GM21576 (cell line): ENCODE measurements at regions not wholly inside any gene's neighbourhood (a gene's known extent, or its start where the extent isn't known, plus 50 kb on each side); places are given as distances from the start of the nearest gene placed in this dataset.
"Not testable (repeated sequence)": the region's sequence is repeated elsewhere in the genome, so short reads cannot be mapped to it uniquely, and the experiment has no call there.

ENCODE experiments used
- ATAC-seq: cut with Tn5 transposase; IDR thresholded peaks from one replicate; pipeline ENCODE4 v1.9.1; 2021; ENCODE audit warnings: mild to moderate bottlenecking, moderate library complexity; ENCODE audit not compliant: unreplicated experiment

DNA sequence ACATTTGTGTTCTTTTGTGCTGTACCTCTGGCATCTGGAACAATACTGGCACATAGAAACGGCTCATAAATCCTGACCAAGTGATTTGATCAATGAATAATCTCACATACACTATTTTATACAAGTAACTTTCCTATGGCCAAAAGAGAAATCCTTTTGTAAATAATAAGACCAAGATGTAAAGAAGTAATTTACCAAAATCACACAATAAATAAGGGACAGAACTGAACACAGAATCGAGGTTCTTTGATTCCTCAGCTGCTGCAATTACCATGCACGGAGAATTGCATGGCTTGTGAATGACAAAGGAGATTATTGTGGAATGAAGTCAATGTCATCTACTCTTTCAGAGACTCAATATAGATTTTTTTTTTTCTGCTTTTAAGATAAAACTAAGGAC lies 576.8 kb upstream of the SMIM31 start:
- ATAC-seq = no peak

DNA sequence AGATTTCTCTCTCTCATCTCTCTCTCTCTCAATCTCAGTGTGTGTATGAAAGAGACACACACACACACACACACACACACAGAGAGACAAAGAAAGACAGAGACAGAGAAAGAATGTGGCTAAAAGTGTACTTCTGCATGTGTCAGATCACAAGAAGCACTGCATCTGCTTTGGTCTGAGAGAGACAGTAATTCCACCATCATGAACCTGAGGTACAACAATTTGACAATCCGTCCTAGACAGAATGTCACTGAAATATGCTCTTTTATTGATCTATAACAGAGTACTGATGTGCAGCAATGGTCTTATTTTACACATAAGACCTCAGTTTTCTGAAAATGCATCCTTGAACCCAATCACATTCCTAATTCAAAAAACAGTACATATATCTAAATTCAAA lies 576.2 kb upstream of the SMIM31 start:
- ATAC-seq = no peak

DNA sequence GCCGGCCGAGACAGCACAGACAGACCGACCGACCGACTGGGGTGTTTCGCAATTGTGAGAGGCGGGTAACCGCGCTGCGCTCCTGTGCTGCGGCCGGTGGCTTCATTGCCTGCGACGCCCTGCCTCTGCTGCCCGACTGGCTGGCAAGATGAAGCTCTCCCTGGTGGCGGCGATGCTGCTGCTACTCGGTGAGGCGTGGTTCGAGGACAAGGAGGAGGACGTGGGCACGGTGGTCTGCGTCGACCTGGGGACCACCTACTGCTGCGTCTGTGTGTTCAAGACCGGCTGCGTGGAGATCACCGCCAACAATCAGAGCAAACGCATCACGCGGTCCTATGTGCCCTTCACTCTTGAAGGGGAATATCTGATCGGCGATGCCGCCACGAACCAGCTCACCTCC lies 565.7 kb upstream of the SMIM31 start:
- no peak for ATAC-seq

DNA sequence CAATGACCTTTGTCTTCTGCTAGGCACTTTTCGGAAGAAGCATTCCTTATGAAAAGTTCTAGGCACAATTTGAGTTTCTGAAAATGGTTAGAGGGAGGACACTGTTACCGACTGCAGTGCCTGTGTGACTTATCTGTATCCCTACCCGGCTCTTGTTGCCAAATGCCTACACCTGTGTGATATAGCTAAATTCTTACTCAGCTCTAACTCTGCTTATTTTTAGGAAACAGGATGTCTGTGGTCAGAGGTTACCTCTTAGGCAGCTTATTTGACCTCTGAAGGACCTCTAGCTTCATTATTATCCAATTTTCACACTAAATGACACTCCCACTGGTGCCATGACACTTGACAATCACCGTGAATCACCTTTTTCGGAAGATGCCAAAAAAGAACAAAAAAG lies 561.1 kb upstream of the SMIM31 start:
- ATAC-seq = no peak

DNA sequence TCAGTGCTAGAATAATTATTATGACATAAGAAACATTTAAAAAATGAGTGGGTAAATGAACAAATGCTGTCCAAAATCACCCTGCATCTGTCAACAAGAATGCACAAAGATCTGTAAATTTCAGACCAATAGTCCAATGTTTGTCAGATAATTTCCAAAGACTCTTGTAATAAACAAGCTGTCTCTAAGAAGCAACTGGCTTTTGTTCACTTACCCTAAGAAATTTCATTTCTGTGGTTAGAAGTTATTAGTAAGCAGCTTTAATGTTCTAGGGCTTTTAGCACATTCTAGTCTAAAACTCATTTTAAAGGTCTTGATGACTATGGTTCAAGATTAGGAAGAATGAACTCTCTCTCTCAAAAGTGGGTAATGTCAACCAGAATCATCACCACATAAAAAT lies 560.3 kb upstream of the SMIM31 start:
- ATAC-seq = no peak

DNA sequence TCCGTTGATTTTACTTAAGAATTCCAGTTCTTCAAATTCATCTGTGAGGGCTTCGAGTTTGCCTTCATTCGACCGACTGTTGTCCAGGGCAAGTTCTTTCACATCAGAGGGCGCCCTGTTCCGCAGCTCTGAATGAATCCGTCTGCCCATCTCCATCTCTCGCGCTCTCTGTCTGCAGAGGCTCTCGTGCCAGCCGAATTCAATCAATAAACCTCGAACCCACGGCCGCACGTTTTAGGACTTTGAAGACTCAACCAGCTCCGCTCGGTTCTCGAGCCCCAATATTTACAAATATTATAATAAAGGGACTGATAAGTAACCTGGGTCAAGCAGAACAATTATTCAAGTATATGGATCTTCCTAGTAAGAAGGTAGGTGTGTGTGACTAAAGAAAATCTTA lies 556.4 kb upstream of the SMIM31 start:
- no peak for ATAC-seq

DNA sequence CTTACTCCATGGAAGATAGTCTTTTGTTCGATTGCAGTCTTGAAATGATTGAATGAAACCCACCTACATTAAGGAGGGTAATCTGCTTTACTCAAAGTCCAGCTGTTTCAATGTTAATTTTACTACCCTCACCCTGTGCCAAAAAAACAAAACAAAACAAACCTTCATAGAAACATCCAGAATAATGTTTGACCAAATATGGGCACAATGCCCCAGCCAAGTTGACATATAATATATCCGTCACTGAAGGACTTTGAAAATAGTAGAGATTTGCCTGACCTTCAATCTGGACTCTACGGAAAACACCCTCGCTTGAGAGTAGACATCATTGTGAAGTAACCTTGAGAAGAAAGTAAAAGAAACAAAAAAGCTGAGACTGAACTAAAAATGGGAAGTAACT lies 550.5 kb upstream of the SMIM31 start:
- no peak for ATAC-seq

DNA sequence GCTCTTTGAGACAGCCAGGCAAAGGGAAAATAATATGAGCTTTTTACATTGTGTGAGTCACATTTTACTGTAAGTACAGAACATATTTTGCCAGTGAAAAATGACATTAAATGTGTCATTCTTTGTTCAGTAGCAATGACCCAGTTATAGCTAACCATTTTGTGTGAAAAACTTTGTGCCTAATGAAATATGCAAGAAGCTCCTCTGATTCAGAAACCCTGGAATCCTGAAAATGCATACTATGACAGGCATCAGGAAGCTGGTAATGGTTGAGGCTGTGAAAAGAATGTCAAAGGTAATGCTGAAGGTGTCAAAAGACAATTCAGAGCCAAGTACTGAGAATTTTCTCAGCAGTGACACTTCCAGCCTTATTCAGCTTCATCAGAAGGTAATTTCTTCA lies 549.5 kb upstream of the SMIM31 start:
- ATAC-seq = no peak

DNA sequence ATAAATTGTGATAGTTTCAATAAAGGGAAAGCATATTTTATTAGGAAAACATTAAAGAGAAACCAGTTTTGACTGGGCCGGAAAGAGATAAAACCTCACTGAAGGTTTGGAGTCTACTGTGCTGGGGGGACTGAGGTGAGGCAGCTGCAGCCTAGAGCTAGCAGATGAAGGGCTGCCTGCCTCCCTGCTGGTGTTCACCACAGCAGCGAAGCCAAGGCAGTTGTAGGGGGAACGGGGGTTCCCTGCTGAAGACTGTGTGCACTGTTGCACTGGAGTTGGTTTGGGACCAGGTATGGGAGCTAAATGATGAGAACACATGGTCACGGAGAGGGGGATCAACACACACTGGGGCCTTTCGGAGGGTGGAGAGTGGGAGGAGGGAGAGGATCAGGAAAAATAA lies 546.5 kb upstream of the SMIM31 start:
- ATAC-seq = no peak

DNA sequence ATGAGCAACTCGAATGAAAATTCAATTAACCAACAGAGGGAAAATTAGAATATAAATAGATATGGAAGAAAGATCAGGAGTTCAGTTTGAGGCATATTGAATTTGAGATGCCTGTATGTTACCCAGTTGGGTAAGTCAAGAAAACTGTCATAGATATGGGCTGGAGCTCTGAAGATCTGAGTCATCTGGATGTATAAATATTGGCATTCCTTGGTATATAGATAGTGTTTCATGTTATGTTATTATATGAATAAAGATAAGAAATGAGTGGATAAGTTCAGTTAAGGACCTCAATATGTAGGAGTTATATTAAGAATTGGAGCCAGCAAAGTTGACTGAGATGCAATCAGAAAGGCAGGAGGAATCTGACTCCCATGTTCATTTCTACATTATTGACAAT lies 543.6 kb upstream of the SMIM31 start:
- ATAC-seq = no peak

DNA sequence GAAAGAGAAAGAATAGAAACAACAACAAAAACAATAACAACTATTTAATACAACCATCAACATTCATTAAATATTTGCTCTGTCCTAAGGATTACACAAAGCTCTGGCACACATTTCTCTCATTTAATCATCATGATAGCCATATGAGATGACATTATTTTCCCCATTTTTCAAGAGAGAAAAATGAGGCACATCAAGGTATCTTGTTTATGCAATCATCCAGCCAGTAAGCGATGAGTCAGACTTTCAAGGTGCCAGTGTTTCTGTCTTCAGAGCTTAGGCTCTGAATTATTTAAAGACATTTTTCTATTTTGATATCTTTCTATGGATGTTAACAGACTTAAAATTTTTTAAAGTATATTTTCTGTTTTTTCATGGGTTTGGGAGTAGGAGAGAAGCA lies 541.8 kb upstream of the SMIM31 start:
- no peak for ATAC-seq

DNA sequence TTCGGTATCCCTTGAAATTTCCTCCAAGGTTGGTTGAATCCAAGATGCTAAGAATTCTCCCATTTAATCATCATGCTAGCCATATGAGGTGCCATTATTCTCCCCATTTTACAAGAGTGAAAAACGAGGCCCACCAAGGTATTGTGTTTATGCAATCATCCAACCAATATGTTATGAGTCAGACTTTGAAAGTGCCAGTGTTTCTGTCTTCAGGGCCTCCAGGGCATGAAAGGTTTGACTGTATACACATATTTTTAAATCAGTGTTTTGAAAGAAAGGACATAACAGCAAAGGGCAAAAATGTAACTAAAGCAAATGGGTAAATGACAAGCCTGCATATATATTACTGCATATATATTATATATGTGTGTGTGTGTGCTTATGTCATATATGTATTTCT lies 541.2 kb upstream of the SMIM31 start:
- no peak for ATAC-seq

DNA sequence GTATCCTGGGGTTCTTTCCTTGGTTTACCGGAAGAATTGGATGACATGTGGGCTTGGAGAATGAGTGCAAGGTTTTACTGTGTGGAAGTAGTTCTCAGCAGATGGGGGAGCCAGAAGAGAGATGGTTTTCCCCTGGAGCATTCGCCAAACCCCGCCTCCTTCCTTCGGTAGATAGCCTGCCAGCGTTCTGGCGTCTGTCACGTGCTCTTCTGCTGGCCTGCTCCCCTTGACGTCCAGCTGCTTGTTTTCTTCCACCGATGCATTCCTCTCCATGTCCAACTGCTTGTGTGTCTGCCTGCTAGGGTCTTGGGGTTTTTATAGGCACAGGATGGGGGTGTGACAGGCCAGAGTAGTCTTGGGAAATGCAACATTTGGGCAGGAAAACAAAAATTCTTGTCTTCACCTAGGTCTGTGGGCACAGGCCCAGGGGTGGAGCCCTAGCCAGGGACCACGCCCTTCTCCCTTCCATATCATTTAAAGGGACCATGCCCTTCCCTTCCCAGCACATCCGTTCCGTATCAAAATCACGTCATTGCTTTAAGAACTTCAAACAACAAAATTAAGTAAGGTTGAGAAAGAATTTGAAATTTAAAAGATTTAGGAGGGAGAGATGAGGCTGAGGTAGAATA lies 538.7 kb upstream of the SMIM31 start:
- no peak for ATAC-seq

DNA sequence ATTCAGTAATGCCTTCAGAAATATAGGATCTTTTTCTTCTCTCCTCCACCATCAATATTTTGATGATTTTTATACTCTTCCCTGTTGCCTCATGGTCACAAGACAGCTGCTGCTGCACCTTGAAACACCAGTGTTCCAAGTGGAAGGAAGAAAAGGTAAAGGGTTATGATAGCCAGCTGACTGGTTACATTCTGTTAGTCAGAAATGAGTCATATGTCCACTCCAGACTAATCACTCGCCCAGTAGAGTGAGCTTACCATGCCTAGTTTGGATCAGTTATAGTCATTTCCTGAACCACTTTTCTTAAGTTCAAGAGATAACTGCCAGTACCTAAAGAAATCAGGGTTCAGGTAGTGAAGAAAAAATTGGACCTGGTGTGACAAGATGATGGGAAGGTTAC lies 532.3 kb upstream of the SMIM31 start:
- ATAC-seq = no peak

DNA sequence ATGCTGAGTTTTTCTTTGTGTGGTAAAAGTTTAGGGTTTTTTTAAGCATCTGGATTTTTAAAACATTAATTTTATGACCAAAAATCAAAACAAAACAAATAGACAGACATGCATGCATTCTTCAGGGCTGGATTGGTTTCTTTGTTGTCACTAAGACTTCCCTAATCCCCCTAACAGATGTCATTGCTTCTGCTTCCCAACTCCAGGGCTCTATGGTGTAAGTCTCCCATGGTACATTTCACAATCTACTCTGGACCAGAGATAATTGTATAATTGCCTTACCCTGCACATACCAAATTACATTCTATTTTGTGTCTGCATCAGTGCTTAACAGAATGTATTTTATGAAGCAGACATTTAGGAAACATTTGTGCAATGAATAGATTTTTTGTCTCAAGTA lies 529.1 kb upstream of the SMIM31 start:
- no peak for ATAC-seq

DNA sequence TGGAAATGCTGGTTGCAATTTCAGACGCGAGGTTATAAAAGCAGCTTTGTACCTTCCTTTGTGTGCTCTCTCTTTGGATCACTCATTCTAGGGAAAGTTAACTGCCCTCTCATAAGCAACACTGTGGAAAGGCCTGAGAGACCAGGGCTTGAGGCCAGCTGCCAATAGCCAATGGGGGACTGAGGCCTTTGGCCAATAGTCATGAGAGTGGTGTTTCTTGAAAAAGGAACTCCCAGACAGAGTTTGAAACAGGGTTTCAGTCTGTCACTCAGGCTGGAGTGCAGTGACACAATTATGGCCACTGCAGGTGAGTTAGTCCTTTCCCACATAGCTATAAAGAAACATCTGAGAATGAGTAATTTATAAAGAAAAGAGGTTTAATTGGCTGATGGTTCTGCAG lies 524.7 kb upstream of the SMIM31 start:
- ATAC-seq = no peak

DNA sequence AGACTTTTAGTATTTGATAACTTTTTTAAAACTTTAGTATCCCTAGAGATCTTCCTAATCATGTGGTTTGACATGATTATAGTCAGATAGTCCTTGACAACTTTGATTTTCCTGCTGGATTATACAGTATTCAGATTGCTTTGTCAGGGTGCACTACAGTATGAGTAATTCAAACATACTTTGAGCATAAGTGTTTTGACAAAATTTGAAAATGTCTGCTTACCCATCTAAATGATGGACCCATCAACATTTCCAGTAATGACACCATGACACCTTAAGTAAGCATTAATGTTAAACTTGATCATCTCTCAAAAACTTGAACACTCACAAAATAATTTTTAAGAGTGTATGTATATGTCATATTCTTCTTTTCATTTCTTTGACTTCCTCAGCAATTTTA lies 514.5 kb upstream of the SMIM31 start:
- no peak for ATAC-seq

DNA sequence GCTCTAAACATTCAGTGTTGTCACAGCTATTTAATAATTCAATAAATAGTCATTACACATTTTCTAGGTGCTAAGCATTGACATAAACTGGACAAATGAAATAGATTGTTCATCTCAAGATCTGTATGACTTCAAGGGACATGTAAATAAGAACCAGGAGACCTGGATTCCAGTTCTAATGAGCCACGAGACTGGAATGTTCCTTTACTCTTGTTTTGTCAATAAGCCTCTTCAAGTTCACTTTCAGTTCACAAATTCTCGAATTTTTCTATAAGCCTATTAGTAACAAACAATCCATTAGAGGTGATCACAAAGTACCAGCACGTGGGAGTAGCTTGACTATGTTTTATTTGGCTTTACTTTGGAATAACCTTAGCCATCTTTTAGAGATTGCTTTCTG lies 514.0 kb upstream of the SMIM31 start:
- ATAC-seq = no peak

DNA sequence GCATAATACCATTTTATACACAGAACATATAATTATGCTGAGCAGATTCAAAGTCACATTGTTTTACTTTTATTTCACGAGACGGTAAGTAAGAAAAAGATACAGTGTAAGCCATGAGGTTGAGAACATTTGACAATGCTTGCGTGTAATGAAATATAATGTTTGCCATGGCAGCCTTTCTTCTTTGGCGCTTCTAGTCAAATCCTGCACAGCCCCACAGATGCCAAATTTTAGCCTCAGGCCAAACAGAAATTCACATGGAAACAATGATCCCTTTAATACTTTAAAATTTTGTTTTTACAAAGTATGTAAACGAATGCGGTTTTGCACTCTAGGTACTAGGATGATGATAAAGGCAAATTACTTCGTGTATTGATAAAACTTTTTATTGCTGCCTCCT lies 502.7 kb upstream of the SMIM31 start:
- no peak for ATAC-seq

DNA sequence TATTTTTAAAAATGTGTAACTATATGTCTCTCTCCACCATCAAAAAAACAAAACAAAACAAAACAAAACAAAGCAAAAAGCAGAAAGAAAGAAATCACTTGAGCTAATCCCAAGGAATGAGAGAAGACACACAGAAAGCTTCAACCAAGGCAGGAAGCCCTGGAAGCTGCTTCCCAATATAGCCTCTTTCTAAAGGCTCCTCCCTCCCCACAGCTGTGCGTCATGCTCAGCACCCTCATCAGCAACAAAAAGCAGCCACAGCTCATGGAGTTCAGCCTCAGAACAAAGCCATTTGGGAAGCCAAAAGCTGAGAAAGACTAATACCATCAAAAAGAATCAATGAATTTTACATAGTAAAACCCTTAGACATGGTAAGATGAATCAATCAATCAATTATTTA lies 501.6 kb upstream of the SMIM31 start:
- ATAC-seq = no peak

DNA sequence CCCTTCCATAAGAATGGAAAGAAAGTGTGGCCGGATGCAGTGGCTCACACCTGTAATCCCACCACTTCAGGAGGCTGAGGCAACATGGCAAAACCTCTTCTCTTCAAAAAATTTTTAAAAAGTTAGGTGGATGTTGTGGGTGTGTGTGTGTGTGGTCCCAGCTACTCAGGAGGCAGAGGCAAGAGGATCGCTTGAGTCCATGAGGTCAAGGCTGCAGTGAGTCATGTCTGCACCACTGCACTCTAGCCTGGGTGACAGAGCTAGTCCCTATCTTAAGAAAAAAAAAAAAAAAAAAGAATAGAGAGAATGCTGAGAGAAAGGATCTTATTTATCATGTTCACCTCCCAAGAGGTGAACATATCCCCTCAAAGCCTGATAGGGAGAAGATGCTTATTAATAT lies 492.1 kb upstream of the SMIM31 start:
- no peak for ATAC-seq

DNA sequence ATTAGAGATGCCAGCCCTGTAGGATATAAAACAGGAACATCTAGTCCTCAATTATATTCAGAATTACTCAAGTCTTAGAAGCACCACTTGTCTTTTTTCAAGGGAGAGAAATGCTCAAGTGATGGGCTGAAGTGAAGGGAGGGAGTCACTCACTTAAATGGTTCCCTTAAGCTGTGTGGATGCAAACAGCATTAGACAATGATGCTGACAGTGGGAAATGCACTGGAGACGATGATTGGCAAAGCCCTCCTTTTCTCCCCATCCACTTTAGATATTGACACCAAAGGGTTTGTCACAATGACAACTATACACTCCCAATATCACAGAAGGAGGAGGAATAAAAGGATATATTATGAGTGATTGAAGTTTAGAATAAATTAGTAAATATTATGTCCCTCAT lies 491.4 kb upstream of the SMIM31 start:
- ATAC-seq = not testable (repeated sequence)

DNA sequence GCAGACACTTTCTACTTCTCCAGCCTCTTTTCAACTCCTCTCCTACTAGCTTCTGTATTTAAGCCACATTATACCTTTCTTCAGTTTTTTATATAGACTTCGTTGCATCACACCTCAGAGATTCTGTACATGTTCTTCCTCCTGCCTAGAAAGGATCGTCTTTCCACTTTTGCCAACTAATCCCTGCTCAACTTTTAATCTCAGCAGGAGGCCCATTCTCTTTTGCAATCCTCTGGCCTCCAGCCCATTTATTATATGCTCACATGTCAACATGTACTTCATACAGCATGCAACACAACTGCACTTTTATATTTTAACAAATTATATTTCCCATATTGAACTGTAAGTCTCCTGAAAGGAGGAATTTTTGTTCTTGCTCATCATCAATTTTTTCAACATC lies 476.5 kb upstream of the SMIM31 start:
- ATAC-seq = not testable (repeated sequence)

DNA sequence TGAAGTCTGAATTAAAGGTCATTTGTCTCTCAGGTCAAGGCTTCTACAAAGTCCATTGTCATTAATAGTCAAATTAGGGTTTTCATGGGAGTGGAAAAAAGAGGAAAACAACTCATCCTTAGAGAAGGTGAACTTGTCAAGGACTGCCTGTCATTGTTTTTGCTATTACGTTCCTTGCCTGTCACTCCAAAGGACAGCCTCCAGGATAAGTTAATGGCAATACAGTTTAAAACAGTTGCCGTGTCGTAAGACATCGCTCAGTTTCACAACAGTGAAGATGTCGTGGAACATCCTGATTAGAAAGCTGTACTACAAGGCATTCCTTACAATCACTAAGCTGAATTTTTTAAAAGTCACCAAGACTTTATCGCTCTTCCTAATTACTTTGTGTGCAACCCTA lies 466.8 kb upstream of the SMIM31 start:
- no peak for ATAC-seq
